Calu3 (cell line): ENCODE measurements at regions not wholly inside any gene's neighbourhood (a gene's known extent, or its start where the extent isn't known, plus 50 kb on each side); places are given as distances from the start of the nearest gene placed in this dataset.

Experiments
- BruUV-seq: library from RNA; stranded (reverse); fragments of 400-500 nt; replicated peaks from 2 replicates; lab custom pipeline; 2021; lab: Mats Ljungman, UMichigan
- CTCF ChIA-PET: fragments of 300-600 bp; sonication (Branson Sonifier 250); formaldehyde crosslinking; loops from one replicate; lab custom pipeline; 2022; ENCODE audit warnings: antibody characterized with exemption; lab: Charles Lee
- DNase-seq: peaks from one replicate; pipeline ENCODE4 v3.0.0; 2022
- H3K27ac Mint-ChIP-seq: one replicate; pipeline ENCODE4 v1.8.0; 2022; ENCODE audit warnings: mixed read lengths; ENCODE audit not compliant: unreplicated experiment
- H3K27me3 Mint-ChIP-seq: one replicate; pipeline ENCODE4 v1.8.0; 2022; ENCODE audit warnings: mixed read lengths; ENCODE audit not compliant: unreplicated experiment
- H3K36me3 Mint-ChIP-seq: one replicate; pipeline ENCODE4 v1.8.0; 2022; ENCODE audit warnings: mild to moderate bottlenecking, moderate library complexity, mixed read lengths; ENCODE audit not compliant: insufficient read depth, unreplicated experiment
- H3K4me1 Mint-ChIP-seq: one replicate; pipeline ENCODE4 v1.8.0; 2022; ENCODE audit warnings: mild to moderate bottlenecking, low read depth, mixed read lengths; ENCODE audit not compliant: unreplicated experiment
- H3K4me3 Mint-ChIP-seq: one replicate; pipeline ENCODE4 v1.8.0; 2022; ENCODE audit warnings: mild to moderate bottlenecking, low read depth, moderate library complexity, mixed read lengths; ENCODE audit not compliant: unreplicated experiment
- H3K9me3 Mint-ChIP-seq: one replicate; pipeline ENCODE4 v1.8.0; 2022; ENCODE audit warnings: low read depth, mixed read lengths; ENCODE audit not compliant: unreplicated experiment
- intact Hi-C: fragments of 100-400 bp; cut with micrococcal nuclease; formaldehyde crosslinking; loops from one replicate; pipeline ENCODE4 v1.10.0; 2022; ENCODE audit not compliant: unreplicated experiment
- TF ChIP-seq, protein P1 (sequence below): fragments of 200-600 bp; IDR thresholded peaks from one replicate; pipeline ENCODE4 v1.8.0; 2022; ENCODE audit warnings: antibody characterized with exemption; ENCODE audit not compliant: unreplicated experiment

DNA sequence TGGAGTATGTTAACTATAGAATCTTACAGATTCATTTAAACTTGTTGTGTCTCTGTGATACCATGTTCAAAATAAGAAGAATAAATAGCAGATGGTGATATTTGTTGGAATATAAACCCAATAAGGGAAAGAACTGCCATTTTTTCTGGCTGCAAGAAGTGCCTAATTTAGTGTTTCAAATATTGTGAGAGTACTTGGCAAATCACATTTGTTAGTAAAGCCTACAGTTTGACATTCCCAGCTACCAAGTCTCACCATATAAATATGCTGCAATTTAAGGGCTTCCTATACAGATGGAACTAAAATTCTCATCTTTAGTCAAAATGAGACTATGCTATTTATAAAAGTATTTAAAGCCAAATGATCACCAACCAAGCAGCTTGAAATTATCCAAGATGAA, 96.0 kb upstream of the WDFY3 start:
- no peak for DNase-seq
- TF ChIP-seq, protein P1, sequence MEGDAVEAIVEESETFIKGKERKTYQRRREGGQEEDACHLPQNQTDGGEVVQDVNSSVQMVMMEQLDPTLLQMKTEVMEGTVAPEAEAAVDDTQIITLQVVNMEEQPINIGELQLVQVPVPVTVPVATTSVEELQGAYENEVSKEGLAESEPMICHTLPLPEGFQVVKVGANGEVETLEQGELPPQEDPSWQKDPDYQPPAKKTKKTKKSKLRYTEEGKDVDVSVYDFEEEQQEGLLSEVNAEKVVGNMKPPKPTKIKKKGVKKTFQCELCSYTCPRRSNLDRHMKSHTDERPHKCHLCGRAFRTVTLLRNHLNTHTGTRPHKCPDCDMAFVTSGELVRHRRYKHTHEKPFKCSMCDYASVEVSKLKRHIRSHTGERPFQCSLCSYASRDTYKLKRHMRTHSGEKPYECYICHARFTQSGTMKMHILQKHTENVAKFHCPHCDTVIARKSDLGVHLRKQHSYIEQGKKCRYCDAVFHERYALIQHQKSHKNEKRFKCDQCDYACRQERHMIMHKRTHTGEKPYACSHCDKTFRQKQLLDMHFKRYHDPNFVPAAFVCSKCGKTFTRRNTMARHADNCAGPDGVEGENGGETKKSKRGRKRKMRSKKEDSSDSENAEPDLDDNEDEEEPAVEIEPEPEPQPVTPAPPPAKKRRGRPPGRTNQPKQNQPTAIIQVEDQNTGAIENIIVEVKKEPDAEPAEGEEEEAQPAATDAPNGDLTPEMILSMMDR = no peak
- Mint-ChIP-seq H3K27me3 (no peaks in the 10 kb centered on the region), H3K36me3 (no peaks in the 10 kb centered on the region), H3K4me3 (no peak overlapping the region), H3K4me1 (no peaks in the 10 kb centered on the region), H3K27ac (no peak overlapping the region), H3K9me3 (peaks cover 2% of the 10 kb centered on the region)
- CTCF ChIA-PET = no interaction called here
- intact Hi-C loops = no loop called here
- no TSS peak for BruUV-seq

DNA sequence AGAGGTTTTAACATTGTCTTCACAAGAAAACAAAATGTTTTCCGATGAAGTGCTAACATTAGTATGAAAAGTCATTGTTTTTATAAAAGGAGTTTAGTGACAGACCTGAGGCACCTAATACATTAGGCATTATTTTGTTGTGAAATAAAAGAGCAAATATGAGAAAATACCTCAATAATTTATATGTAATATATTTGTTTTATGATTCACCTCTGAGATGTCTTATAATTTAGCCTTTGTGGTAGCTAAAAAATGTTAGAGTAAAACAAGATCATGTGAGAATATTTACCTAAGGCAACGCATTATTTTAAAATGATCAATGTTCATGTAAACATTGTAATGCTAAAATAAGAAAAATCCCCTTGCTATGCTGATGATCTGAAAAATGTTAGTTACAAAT, 100.9 kb upstream of the WDFY3 start:
- CTCF ChIA-PET = no interaction called here
- Mint-ChIP-seq H3K27ac (no peak overlapping the region), H3K9me3 (no peaks in the 10 kb centered on the region), H3K36me3 (no peaks in the 10 kb centered on the region), H3K27me3 (no peaks in the 10 kb centered on the region), H3K4me3 (no peak overlapping the region), H3K4me1 (no peaks in the 10 kb centered on the region)
- no peak for DNase-seq
- BruUV-seq = no TSS peak
- intact Hi-C loops = no loop called here
- TF ChIP-seq, protein P1 = no peak

DNA sequence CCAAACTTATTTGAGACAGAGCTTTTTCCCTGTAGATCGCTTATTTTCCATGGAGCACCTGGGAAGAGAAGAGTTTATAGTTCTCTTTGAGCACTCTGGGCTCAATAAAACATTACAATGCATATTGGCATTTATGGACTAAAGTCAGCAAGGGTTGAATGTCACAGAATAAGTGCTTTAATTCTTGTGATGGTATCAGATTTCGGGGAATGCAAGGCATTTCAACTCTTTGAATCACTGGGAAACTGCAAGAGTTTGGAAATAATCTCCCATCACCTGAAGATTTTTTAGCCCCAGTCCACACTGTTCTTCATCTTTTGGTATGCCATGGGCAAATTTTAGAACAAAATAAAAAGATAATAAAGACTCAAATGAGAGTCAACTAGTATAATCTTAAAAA, 111.5 kb upstream of the WDFY3 start:
- intact Hi-C loops = no loop called here
- DNase-seq = no peak
- BruUV-seq = no TSS peak

DNA sequence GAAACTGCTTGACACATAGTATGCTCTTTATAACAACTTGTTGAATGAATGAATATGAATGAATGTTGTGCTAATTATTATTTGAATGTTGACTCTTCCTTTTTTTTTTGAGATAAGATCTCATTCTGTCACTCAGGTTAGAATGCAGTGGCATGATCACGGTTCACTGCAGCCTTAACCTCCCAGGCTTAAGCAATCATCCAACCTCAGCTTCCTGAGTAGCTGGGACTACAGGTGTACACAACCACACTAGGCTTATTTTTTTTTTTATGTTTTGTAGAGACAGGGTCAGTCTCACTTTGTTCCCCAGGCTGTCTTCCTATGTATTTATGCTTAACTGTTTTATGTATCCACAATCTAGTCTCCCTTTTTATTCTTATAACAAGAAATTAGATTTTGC, 114.7 kb upstream of the WDFY3 start:
- Mint-ChIP-seq H3K27ac (no peak overlapping the region), H3K27me3 (no peaks in the 10 kb centered on the region), H3K9me3 (no peaks in the 10 kb centered on the region), H3K4me1 (no peaks in the 10 kb centered on the region), H3K4me3 (no peak overlapping the region), H3K36me3 (no peaks in the 10 kb centered on the region)
- DNase-seq = no peak
- intact Hi-C loops = loop anchor here (5.0 kb wide), 1 partner anchor 666 kb away; no protein-coding TSS in a partner anchor
- TF ChIP-seq, protein P1 = no peak
- CTCF ChIA-PET = no interaction called here
- BruUV-seq = no TSS peak

More for the DNA sequence above, 111.5 kb upstream of the WDFY3 start:
- Mint-ChIP-seq H3K4me1 (no peaks in the 10 kb centered on the region), H3K4me3 (no peak overlapping the region), H3K36me3 (no peaks in the 10 kb centered on the region), H3K27ac (no peak overlapping the region), H3K9me3 (no peaks in the 10 kb centered on the region), H3K27me3 (no peaks in the 10 kb centered on the region)
- TF ChIP-seq, protein P1 = no peak
- CTCF ChIA-PET = no interaction called here
